ENCODE measurements at regions not wholly inside any gene's neighbourhood (a gene's known extent, or its start where the extent isn't known, plus 50 kb on each side); places are given as distances from the start of the nearest gene placed in this dataset.

DNA sequence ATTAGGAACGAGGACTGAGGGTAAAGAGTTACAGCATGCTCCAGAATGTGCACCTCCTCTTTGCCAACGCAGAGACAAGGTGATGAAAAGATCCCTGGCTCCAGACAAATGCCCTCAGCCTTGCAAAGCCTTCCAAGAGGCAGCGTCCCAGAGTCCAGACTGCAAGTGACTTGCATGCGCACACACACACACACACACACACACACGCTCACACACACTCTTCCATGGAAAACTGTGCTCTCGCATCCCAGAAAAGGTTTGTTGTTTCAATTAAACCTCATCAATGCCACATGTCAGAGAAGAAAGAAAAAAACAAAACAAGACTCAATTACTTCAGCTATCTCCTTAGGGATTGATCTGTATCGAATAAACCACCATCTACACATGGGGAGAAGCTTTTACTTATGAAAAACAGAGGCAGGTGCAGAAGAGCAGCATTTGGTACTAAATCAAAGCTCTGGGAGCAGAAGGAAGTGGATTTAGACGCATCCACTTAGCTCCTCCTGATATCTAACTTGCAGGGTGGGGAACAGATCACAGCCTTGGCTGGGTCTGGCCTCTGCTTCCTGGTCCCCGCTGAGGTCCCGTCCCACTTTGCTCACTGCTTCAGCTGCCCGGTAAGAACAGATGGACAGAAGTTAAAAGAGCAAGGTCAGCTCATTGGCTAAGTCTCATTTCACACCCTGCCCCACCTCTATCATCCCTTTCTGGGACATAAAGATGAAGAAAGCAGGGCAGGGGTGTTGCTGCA lies 249.8 kb upstream of the BLID start:
- ATAC-seq (ENCODE audit: low FRiP score) = no peak
- DNase-seq (ENCODE audit: low spot score) = no peak

DNA sequence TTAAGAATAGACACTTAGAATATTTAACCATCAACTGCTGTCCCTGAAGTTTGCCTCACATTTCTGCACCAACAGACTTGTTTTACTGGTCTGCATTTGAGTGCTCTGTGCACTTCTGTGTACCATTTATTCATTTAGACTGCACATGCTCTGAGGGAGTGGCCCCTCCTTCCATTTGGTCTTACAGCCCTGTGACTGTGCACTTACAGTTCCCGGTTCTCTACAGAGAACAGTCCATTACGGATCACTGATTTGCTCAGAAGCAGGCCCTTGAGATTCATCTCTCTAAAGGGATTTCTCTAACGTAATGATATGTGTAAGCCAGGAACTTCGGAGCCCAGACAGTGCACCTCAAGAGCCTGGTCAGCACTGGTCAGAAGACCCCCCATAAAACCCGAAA lies 247.3 kb upstream of the BLID start:
- no peak for DNase-seq (ENCODE audit: low spot score)
- no peak for TF ChIP-seq CTCF (IDR thresholded peaks at IDR 0.05)
- ATAC-seq (ENCODE audit: low FRiP score) = no peak

More for the DNA sequence above, 249.8 kb upstream of the BLID start:
- no peak for TF ChIP-seq CTCF (IDR thresholded peaks at IDR 0.05)

DNA sequence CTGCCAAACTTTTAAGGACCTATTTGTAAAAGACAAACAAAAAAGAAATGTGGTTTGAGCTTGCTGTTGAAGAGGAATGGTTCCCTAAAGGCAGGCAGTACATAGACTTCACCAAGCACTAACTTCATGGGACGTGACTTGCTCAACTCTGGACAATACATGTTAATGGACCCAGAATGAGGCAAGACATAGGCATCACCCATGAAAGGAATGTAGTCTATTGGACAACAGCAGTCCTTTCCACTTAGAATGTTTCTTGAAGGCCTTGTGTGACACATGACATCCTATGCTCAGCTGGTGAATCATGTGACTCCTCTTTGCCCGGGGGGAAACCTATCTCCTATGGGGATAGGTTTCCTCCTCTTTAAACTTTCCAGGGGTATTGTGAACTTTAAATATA lies 246.4 kb upstream of the BLID start:
- DNase-seq (ENCODE audit: low spot score) (no peak), ATAC-seq (ENCODE audit: low FRiP score) (no peak)
- TF ChIP-seq CTCF (IDR thresholded peaks at IDR 0.05) = no peak

- no peak for TF ChIP-seq CTCF (IDR thresholded peaks at IDR 0.05)
- ATAC-seq (ENCODE audit: low FRiP score) = no peak
- DNase-seq (ENCODE audit: low spot score) = no peak
These were observed 244.9 kb upstream of the BLID start for GRCh38 chr11:122360875-122361274.

GRCh38 chr11:122359081-122359571 lies 243.1 kb upstream of the BLID start:
- TF ChIP-seq CTCF (IDR thresholded peaks at IDR 0.05) = no peak
- DNase-seq (ENCODE audit: low spot score) = no peak
- ATAC-seq (ENCODE audit: low FRiP score) = no peak

DNA sequence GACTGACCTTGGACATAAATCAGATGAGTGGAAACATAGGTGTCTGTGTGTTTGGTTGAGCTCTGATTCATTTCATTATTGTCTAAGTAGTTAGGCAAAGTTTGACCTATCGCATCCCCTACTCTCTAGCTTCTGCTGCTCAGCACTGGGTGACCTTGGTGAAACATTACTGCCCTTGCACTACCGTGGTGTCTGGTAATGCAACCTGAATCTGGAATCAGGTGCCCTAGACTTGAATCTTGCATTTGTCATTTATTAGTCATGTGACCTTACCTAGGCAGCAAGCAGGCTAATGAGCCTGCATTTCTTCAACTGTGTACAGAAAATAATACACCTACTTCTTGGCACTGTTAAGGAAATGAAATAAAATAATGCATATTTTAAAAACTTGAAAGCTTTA lies 242.3 kb upstream of the BLID start:
- DNase-seq (ENCODE audit: low spot score) = no peak
- TF ChIP-seq CTCF (IDR thresholded peaks at IDR 0.05) = no peak
- no peak for ATAC-seq (ENCODE audit: low FRiP score)

DNA sequence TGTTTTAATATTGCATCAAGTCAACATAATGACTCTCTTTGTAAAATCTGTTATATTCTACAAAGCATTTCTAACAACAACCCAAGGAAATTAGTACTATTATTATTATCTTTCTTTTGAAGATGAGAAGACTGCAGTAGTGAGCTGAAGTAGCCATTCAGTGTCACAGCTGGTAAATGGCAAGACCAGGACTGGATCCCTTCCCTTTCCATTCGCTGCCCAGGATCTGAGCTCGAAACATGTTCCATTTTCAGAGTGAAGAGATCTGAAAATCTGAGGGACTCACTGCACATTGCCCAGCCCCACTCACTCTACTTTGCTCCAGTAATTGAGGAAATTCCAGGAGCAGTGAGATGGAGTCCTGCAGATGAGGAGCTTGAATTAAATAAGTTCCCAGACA lies 240.0 kb upstream of the BLID start:
- TF ChIP-seq CTCF (IDR thresholded peaks at IDR 0.05) = no peak
- DNase-seq (ENCODE audit: low spot score) = no peak
- no peak for ATAC-seq (ENCODE audit: low FRiP score)

All from omental fat pad (tissue), 3 donors.